GM23338 (cell line): ENCODE measurements at regions not wholly inside any gene's neighbourhood (a gene's known extent, or its start where the extent isn't known, plus 50 kb on each side); places are given as distances from the start of the nearest gene placed in this dataset.

Experiments used
- ATAC-seq: fragments of 200-7000 bp; cut with Tn5 transposase; 3 replicates; pipeline ENCODE4 v1.9.1; 2020
- DNase-seq: peaks from one replicate; pipeline ENCODE4 v3.0.0-alpha.2; 2015; ENCODE audit warnings: low spot score
- H2AFZ ChIP-seq: fragments of 200-600 bp; sonication (generic); 2 replicates; pipeline ENCODE4 v1.8.0; 2016; ENCODE audit warnings: antibody characterized with exemption, mild to moderate bottlenecking, moderate library complexity
- H3F3A ChIP-seq: fragments of 200-600 bp; sonication (generic); replicated peaks from 2 replicates; pipeline ENCODE4 v1.8.0; 2017; ENCODE audit warnings: antibody characterized with exemption, mixed run types, low read depth
- H3K27ac ChIP-seq: fragments of 200-600 bp; sonication (generic); 2 replicates; pipeline ENCODE4 v1.6.1; 2016; ENCODE audit warnings: low read depth
- H3K27me3 ChIP-seq: fragments of 200-600 bp; sonication (generic); 2 replicates; pipeline ENCODE4 v1.8.0; 2016; ENCODE audit warnings: mild to moderate bottlenecking, mixed run types, moderate library complexity; ENCODE audit not compliant: insufficient read depth
- H3K36me3 ChIP-seq: fragments of 200-600 bp; sonication (generic); 2 replicates; pipeline ENCODE4 v1.8.0; 2016; ENCODE audit warnings: mild to moderate bottlenecking; ENCODE audit not compliant: insufficient read depth
- H3K4me1 ChIP-seq: fragments of 200-600 bp; sonication (generic); 2 replicates; pipeline ENCODE4 v1.8.0; 2016; ENCODE audit warnings: mild to moderate bottlenecking, moderate library complexity; ENCODE audit not compliant: insufficient read depth
- H3K4me2 ChIP-seq: fragments of 200-600 bp; sonication (generic); 2 replicates; pipeline ENCODE4 v1.7.1; 2017; ENCODE audit warnings: mixed run types
- H3K4me3 ChIP-seq: fragments of 200-600 bp; sonication (generic); 2 replicates; pipeline ENCODE4 v1.6.1; 2016; ENCODE audit warnings: mixed run types
- H3K79me2 ChIP-seq: fragments of 200-600 bp; sonication (generic); replicated peaks from 2 replicates; pipeline ENCODE4 v1.8.0; 2017; ENCODE audit warnings: mild to moderate bottlenecking; ENCODE audit not compliant: insufficient read depth
- H3K9me2 ChIP-seq: fragments of 200-600 bp; sonication (generic); 2 replicates; pipeline ENCODE4 v1.8.0; 2017; ENCODE audit not compliant: insufficient read depth
- H4K20me1 ChIP-seq: fragments of 200-600 bp; sonication (generic); replicated peaks from 2 replicates; pipeline ENCODE4 v1.8.0; 2017; ENCODE audit warnings: mild to moderate bottlenecking; ENCODE audit not compliant: insufficient read depth
- H3K27ac Mint-ChIP-seq: 2 replicates; pipeline ENCODE4 v1.8.0; 2020; ENCODE audit warnings: inconsistent platforms, mild to moderate bottlenecking, moderate library complexity, mixed read lengths
- H3K27me3 Mint-ChIP-seq: 3 replicates; pipeline ENCODE4 v1.8.0; 2022; ENCODE audit warnings: low read depth, mild to moderate bottlenecking, moderate library complexity, mixed read lengths, inconsistent platforms; ENCODE audit not compliant: insufficient read depth, poor library complexity
- H3K36me3 Mint-ChIP-seq: 3 replicates; pipeline ENCODE4 v1.8.0; 2021; ENCODE audit warnings: low read depth, mild to moderate bottlenecking, inconsistent platforms, moderate library complexity, mixed read lengths
- H3K4me1 Mint-ChIP-seq: 3 replicates; pipeline ENCODE4 v1.8.0; 2020; ENCODE audit warnings: mild to moderate bottlenecking, inconsistent platforms, mixed read lengths
- H3K4me3 Mint-ChIP-seq: 3 replicates; pipeline ENCODE4 v1.8.0; 2021; ENCODE audit warnings: moderate library complexity, mild to moderate bottlenecking, inconsistent platforms, mixed read lengths
- H3K9me3 Mint-ChIP-seq: 3 replicates; pipeline ENCODE4 v1.8.0; 2020; ENCODE audit warnings: moderate library complexity, mild to moderate bottlenecking, inconsistent platforms, mixed read lengths
- CREB1 ChIP-seq: fragments of 250-450 bp; sonication (Bioruptor Pico); IDR thresholded peaks from 2 replicates; pipeline ENCODE4 v1.5.0; 2020; ENCODE audit warnings: low read depth, mild to moderate bottlenecking, moderate library complexity
- EZH2phosphoT487 ChIP-seq: fragments of 200-600 bp; sonication (generic); IDR thresholded peaks from one replicate; pipeline ENCODE4 v1.8.1; 2018; ENCODE audit warnings: antibody characterized with exemption; ENCODE audit not compliant: unreplicated experiment
- JUNB ChIP-seq: IDR thresholded peaks from one replicate; pipeline ENCODE4 v1.6.1; 2016; ENCODE audit warnings: antibody characterized with exemption; ENCODE audit not compliant: unreplicated experiment
- NANOG ChIP-seq: IDR thresholded peaks from 2 replicates; pipeline ENCODE4 v1.6.1; 2016; ENCODE audit warnings: antibody characterized with exemption, borderline replicate concordance
- REST ChIP-seq: IDR thresholded peaks from one replicate; pipeline ENCODE4 v1.6.1; 2018; ENCODE audit warnings: antibody characterized with exemption; ENCODE audit not compliant: unreplicated experiment
- STAT1 ChIP-seq: IDR thresholded peaks from one replicate; pipeline ENCODE4 v1.6.1; 2016; ENCODE audit warnings: antibody characterized with exemption; ENCODE audit not compliant: unreplicated experiment
- ZNF114 ChIP-seq: fragments of 250-450 bp; sonication (Bioruptor Pico); IDR thresholded peaks from 2 replicates; pipeline ENCODE4 v1.5.0; 2020; ENCODE audit warnings: mild to moderate bottlenecking, moderate library complexity
- ZNF331 ChIP-seq: fragments of 250-450 bp; sonication (Bioruptor Pico); IDR thresholded peaks from 2 replicates; pipeline ENCODE4 v1.5.0; 2020; ENCODE audit warnings: low read depth, mild to moderate bottlenecking, moderate library complexity
- TF ChIP-seq, protein P1 (sequence below): fragments of 250-450 bp; sonication (Bioruptor Pico); IDR thresholded peaks from 2 replicates; pipeline ENCODE4 v1.5.0; 2020; ENCODE audit warnings: mild to moderate bottlenecking, moderate library complexity
- TF ChIP-seq, protein P2 (sequence below), 2 experiments: fragments of 200-600 bp in 1 of 2; sonication (generic) in 1 of 2; conservative IDR thresholded peaks; 2 replicates each; pipeline versions ENCODE4 v1.5.1 to v1.6.1; 2016 to 2017; ENCODE audit warnings: antibody characterized with exemption in 2 of 2, low read depth in 2 of 2, mild to moderate bottlenecking in 2 of 2, moderate library complexity in 1 of 2

- H3K27ac Mint-ChIP-seq = no peak overlapping the region
- H3K36me3 Mint-ChIP-seq = peaks cover 3% of the 10 kb centered on the region
- Histone ChIP-seq H3K27ac (no peak overlapping the region), H3K4me2 (no peak overlapping the region), H3K4me1 (no peaks in the 10 kb centered on the region), H4K20me1 (no peaks in the 10 kb centered on the region), H3K36me3 (0 out of 2 replicates have a peak, but pooled peaks cover 3% of the 10 kb centered on the region), H2AFZ (no peak overlapping the region), H3K27me3 (no peaks in the 10 kb centered on the region), H3F3A (no peaks in the 10 kb centered on the region), H3K9me2 (no peaks in the 10 kb centered on the region), H3K79me2 (no peaks in the 10 kb centered on the region), H3K4me3 (no peak overlapping the region)
- DNase-seq (no peak), ATAC-seq (no peak)
- no peaks in the 10 kb centered on the region for H3K4me1 Mint-ChIP-seq
- H3K4me3 Mint-ChIP-seq = no peak overlapping the region
- no peaks in the 10 kb centered on the region for H3K27me3 Mint-ChIP-seq
- peaks cover 10% of the 10 kb centered on the region for H3K9me3 Mint-ChIP-seq
- TF ChIP-seq ZNF331 (CRISPR knock-in tag) (no peak), STAT1 (no peak), ZNF114 (CRISPR knock-in tag) (no peak), JUNB (no peak), REST (no peak), NANOG (no peak), EZH2phosphoT487 (no peak), CREB1 (CRISPR knock-in tag) (no peak)
- TF ChIP-seq, protein P1, sequence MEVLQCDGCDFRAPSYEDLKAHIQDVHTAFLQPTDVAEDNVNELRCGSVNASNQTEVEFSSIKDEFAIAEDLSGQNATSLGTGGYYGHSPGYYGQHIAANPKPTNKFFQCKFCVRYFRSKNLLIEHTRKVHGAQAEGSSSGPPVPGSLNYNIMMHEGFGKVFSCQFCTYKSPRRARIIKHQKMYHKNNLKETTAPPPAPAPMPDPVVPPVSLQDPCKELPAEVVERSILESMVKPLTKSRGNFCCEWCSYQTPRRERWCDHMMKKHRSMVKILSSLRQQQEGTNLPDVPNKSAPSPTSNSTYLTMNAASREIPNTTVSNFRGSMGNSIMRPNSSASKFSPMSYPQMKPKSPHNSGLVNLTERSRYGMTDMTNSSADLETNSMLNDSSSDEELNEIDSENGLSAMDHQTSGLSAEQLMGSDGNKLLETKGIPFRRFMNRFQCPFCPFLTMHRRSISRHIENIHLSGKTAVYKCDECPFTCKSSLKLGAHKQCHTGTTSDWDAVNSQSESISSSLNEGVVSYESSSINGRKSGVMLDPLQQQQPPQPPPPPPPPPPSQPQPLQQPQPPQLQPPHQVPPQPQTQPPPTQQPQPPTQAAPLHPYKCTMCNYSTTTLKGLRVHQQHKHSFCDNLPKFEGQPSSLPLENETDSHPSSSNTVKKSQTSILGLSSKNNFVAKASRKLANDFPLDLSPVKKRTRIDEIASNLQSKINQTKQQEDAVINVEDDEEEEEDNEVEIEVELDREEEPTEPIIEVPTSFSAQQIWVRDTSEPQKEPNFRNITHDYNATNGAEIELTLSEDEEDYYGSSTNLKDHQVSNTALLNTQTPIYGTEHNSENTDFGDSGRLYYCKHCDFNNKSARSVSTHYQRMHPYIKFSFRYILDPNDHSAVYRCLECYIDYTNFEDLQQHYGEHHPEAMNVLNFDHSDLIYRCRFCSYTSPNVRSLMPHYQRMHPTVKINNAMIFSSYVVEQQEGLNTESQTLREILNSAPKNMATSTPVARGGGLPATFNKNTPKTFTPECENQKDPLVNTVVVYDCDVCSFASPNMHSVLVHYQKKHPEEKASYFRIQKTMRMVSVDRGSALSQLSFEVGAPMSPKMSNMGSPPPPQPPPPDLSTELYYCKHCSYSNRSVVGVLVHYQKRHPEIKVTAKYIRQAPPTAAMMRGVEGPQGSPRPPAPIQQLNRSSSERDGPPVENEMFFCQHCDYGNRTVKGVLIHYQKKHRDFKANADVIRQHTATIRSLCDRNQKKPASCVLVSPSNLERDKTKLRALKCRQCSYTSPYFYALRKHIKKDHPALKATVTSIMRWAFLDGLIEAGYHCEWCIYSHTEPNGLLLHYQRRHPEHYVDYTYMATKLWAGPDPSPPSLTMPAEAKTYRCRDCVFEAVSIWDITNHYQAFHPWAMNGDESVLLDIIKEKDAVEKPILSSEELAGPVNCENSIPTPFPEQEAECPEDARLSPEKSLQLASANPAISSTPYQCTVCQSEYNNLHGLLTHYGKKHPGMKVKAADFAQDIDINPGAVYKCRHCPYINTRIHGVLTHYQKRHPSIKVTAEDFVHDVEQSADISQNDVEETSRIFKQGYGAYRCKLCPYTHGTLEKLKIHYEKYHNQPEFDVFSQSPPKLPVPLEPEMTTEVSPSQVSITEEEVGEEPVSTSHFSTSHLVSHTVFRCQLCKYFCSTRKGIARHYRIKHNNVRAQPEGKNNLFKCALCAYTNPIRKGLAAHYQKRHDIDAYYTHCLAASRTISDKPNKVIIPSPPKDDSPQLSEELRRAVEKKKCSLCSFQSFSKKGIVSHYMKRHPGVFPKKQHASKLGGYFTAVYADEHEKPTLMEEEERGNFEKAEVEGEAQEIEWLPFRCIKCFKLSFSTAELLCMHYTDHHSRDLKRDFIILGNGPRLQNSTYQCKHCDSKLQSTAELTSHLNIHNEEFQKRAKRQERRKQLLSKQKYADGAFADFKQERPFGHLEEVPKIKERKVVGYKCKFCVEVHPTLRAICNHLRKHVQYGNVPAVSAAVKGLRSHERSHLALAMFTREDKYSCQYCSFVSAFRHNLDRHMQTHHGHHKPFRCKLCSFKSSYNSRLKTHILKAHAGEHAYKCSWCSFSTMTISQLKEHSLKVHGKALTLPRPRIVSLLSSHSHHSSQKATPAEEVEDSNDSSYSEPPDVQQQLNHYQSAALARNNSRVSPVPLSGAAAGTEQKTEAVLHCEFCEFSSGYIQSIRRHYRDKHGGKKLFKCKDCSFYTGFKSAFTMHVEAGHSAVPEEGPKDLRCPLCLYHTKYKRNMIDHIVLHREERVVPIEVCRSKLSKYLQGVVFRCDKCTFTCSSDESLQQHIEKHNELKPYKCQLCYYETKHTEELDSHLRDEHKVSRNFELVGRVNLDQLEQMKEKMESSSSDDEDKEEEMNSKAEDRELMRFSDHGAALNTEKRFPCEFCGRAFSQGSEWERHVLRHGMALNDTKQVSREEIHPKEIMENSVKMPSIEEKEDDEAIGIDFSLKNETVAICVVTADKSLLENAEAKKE (CRISPR knock-in tag) = no peak
- TF ChIP-seq, protein P2, sequence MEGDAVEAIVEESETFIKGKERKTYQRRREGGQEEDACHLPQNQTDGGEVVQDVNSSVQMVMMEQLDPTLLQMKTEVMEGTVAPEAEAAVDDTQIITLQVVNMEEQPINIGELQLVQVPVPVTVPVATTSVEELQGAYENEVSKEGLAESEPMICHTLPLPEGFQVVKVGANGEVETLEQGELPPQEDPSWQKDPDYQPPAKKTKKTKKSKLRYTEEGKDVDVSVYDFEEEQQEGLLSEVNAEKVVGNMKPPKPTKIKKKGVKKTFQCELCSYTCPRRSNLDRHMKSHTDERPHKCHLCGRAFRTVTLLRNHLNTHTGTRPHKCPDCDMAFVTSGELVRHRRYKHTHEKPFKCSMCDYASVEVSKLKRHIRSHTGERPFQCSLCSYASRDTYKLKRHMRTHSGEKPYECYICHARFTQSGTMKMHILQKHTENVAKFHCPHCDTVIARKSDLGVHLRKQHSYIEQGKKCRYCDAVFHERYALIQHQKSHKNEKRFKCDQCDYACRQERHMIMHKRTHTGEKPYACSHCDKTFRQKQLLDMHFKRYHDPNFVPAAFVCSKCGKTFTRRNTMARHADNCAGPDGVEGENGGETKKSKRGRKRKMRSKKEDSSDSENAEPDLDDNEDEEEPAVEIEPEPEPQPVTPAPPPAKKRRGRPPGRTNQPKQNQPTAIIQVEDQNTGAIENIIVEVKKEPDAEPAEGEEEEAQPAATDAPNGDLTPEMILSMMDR (conservative IDR thresholded peaks at IDR 0.05; ENCODE audit: low read depth in 2 of 2) = no peak
Observed at GRCh38 chr2:220396287-220396686, 768.9 kb downstream of the SLC4A3 start.
